NCI-H524 (cell line): ENCODE measurements at regions not wholly inside any gene's neighbourhood (a gene's known extent, or its start where the extent isn't known, plus 50 kb on each side); places are given as distances from the start of the nearest gene placed in this dataset.
"Not testable (repeated sequence)": the region's sequence is repeated elsewhere in the genome, so short reads cannot be mapped to it uniquely, and the experiment has no call there.

ENCODE experiments used
- DNase-seq, 2 experiments: peaks; one replicate each; lab custom pipeline; 2025; lab: John Stamatoyannopoulos, UW

DNA sequence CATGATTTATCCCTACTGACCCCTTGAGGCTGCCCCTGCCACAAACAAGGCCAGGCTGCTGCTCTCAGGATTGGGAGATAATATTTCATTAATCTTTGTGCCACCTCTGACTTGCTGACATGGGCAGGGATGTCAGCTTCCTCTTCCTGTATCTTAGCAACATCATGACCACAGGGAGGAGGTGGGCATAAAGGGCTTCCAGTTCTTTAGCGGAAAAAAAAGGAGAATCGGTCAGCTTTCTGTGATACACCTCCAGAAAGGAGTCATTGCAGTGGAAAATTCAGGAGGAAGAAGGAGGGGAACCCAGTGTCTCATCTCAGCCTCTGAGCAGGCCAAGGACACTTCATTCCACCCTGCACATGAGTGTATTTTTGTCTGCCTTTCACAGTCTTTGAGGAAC is 206.8 kb upstream of the SDK2 start:
- no peak for DNase-seq

DNA sequence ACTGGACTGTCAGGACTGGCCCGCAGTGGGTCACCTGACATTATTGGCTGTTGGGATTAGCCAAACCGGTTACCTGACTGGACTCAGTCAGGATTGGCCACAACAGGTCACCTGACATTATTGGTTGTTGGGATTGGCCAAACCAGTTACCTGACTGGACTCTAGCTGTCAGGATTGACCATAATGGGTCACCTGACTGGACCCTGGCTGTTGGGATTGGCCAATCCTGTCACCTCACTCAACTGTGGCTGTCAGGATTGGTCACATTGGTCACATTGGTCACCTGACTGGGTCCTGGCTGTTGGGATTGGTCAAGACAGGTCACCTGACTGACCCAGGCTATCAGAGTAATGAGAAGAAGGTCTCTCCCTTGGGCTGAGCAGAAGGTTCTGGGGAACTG is 207.7 kb upstream of the SDK2 start:
- no peak for DNase-seq

DNA sequence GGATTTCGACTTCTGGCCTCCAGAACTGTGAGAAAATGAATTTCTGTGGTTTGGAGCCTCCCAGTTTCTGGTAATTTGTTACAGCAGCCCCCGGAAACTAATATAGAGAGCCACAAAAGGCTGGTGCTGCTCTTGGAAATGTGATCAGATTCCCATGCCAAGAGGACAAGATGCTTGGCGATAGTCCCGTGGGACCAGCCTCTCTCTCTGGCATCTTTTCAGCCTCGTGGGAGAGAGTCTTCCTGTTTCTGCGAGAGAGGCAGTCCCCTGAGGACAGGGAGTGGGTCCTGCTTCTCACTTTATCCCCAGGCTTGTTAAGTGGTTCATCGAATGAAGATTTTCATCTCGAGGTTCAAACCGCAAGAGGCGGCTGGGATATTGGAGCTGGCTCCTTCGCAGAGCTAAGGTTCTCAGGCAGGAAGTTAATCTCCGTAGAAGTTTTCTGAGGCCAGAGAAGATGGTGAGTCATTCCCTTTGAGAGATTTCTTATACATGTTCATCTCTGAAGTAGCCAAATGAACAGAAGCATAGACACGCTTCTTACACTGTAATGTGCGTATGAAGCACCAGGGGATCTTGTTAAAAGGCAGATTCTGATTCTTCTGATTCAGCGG is 211.6 kb upstream of the SDK2 start:
- DNase-seq = no peak

DNA sequence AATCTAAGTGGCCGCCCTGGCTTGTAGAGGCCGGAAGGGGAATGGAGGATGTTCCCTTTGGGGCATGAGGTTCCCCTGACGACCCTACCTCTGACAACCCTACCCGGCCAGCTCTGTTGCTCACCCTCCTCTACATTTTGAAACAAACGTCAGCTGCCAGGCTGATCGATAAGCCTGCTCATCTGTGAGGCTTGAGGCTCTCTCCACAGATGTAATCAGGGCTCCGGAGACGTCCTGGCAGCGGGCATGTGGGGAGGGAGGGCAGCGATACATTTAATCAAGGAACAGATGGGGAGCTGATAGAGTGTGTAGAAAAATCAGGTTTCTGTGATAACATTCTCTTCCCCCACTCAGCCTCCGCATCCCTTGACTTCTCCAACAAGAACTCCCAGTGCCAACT is 212.3 kb upstream of the SDK2 start:
- peak in 1 of 2 experiments; percentile 62 for DNase-seq

DNA sequence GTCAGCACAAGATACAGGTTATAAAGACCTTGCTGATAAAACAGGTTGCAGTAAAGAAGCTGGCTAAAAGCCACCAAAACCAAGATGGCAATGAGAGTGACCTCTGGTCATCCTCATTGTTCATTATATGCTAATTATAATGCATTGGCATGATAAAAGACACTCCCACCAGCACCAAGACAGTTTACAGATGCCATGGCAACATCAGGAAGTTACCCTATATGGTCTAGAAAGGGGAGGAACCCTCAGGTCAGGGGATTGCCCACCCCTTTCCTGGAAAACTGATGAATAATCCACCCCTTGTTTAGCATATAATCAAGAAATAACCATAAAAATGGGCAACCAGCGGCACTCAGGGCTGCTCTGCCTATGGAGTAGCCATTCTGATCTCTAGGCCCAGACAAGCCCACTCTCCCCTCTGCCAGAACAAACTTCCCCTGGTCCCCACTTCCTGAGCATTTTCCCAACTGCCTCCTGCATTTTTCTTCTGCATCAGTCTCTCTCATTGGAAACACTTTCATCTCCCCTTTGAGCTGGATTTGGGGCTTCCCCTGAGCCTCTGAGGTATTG is 215.3 kb upstream of the SDK2 start:
- DNase-seq = not testable (repeated sequence)

DNA sequence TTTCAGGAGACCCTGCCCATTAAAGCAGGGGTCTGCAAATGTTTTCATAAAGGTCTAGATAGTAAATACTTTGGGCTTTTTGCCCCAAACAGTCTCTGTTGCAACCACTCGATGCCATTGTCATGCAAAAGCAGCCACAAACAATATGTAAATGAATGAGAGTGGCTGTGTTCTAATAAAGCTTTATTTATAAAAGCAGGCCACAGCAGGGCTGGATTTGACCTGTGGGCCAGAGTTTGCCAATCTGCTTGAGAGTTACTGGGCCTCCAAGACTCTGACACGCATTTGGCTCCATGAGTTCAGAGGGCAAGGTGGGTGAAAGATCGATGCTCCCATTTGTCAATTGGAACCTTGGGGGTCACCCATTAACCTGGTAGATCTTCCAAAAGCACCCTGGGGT is 217.3 kb upstream of the SDK2 start:
- DNase-seq = no peak

DNA sequence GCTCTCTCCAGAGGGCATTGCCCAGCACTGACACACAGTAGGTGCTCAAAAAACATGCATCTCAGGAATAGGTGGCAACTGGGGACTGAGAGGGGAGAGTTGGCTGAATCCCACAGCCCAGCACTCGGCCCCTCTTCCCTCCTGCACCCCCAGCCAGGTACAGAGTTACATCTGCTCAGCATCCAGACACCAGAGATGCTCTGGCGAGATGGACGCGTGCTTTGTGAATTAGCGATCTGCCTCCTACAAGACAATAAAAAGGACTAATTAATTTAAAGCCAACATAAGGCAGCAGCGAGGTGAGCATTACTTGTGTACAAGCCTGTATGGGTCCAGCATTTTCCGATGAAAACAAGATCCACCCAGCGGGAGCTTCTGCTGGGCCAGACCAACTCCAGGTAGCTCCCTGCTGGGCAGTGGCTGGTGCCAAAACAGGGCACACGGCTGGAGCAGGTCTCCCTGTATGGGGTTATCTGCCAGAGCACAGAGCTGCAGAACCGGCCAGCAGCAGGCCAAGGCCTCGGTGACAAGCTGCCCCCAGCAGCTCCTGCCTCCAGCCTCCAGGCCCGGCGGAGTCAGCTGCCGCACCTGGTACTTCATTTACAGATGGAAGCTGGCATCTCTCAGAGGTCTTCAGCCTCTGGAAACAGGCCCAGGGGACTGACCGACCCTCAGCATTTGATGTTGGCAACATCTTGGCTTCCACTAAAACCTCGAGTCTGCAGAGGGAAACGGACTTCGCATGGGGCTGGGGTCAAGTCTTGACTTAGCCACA is 219.7 kb upstream of the SDK2 start:
- DNase-seq = no peak

DNA sequence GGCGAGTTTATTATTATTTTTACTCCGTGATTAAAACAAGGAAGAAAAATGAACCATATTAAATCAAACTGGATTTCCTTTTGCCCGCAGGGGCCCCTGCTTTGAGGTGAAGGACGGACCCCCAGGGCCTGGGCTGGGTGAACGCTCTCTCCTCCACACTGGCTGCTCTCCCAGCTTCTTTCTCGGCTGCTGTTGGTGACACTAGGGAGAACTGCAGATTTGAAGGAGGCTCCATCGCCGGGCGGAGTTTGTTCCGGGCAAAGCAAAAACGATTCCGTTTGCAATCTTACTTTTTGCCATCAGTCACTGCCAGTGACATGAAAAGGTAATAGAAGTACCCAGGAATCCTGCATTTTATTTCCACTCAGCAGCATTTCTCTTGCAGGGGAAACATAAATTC is 221.6 kb upstream of the SDK2 start:
- DNase-seq = no peak

DNA sequence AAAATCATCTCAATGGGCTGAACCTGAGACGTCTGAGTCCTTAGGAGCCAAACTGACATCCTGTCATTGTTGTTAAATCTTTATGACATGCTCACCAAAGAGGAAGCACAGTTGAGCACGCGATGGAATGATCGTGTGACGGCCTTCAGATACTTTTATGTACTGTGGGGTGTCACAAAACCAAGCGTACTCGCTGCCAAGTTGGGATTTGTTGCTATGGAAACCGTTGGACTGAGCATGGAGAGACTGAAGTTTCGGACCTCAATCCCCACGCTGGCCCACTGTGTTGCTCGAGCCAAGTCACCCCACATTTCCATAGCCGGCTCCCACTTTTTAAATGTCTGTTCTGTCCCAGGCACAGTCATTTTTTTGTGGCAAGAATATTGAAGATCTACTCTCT is 222.8 kb upstream of the SDK2 start:
- peak in 1 of 2 experiments; percentile 58 for DNase-seq

DNA sequence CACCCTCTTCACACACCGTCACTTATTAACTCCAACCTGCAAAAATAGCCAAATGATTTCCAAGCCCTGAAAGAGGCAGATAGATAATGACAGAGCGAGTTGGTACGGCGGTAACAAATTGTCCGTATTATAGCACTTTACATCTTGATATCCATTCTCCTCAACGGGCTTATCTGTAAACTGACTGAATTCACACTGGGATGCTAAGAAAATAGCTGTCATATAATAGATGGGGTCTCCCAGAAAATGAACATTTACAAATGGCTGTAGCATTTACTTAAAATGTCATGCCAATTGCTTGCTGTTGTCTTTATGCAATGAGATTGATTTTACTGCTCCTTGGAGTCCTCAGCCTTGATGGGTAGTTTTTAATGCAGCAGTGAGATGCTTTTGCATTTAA is 225.8 kb upstream of the SDK2 start:
- no peak for DNase-seq

DNA sequence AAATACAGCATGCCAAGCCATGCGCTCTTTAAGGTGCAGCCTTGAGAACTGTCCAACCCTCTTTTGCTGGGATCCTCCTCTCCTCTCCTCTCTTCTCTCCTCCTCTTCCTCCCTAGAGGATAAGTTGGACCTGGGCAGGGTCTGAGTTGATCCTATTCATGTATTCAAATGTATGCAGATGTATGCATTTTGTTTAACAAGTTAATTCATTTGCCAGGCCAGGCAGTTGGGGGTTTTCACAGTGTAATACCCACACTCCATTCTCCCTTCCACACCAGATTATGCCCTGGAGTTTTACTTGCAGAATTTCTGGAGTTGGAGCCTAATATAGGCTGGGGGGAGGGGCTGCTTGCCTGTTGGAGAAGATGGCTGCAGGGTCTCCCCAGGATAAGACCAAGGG is 226.2 kb upstream of the SDK2 start:
- DNase-seq = no peak

DNA sequence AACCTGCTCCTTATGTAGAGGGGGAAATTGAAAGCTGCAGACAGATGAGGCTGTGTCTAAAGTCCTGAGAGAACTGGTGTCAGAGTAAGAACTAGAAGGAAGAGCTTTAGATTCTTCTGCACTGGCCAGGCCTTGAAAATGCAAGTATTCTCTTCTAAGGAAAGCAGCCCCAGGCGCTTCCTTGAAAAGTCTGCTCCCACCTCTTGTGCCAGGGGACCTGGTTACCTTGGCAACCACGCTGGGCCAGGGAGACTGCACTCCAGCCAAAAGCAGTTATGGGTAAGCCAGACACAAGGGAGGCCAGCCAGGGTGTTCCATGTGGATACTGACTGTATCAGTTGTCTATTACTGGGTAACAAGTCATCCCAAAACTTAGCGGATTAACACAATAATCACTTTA is 228.6 kb upstream of the SDK2 start:
- peak in 1 of 2 experiments; percentile 43 for DNase-seq

DNA sequence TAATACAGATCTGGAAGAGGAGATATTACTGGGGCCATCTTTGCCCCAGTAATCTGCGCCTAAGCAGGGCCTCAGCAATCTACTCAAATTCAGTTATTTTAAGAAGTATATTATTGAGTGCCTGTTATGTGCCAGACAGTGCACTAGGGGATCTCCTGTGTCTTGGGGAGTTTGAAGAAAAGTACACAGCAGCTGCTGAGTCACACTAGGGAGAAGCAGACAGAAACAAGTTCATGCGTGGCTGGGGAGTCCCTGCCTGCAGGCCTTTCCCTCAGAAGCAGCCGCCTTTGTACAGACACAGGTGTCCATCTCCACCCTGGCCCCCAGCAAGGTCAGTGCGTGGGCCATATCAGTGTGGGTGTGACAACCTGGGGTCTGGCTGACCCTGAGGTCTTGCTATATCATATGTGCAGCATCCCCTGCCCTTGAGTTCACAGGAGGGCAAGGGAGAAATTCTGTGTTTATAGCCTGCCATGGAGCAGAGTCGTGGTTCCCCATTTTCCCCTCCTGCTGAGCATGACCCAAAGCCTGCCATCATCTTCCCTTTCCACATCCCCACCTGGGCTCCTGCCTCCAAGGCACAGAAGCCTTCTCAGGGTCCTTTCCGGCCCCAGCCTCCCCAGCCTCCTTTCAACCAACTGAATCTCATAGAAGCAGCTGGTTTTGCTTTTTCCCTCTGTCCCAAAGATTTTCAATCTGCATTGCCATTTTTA is 229.9 kb upstream of the SDK2 start:
- no peak for DNase-seq

DNA sequence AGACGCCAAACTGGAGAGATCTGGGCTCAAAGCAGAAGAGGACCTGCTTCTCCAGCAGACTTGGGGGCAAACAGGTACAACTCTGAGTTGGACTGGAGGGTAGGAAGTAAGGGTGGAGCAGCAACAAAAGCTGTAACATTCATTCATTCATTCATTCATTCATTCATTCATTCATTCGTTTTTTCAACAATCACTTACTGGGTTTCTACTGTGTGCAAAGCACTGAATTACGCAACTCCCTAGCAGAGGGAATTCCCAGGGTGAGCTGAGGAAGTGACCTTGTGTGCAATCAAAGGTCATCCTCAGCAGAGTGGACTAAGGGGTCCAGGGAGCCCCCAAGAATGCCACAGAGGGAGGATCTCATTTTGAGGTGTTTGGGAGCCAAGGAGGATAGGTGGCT is 231.1 kb upstream of the SDK2 start:
- no peak for DNase-seq

DNA sequence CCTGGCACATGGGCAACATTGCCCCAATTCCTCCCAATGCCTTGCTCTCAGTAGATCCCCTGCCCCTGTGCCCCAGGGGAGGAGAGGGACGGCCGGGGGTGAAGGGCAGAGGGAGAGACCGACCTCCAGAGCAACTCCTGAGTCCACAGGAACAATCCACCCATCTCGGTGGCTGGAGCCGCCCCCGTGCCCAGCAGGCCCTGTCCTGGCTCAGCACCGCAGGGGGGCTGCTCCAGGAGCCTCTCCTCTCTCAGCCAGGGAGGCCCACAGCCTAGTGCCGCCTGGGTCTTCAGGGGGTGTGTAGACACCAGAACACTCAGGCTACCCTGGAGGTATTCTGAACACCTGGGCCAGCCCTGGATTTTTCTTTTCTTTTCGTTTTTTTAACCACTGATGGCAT is 233.7 kb upstream of the SDK2 start:
- DNase-seq = no peak

DNA sequence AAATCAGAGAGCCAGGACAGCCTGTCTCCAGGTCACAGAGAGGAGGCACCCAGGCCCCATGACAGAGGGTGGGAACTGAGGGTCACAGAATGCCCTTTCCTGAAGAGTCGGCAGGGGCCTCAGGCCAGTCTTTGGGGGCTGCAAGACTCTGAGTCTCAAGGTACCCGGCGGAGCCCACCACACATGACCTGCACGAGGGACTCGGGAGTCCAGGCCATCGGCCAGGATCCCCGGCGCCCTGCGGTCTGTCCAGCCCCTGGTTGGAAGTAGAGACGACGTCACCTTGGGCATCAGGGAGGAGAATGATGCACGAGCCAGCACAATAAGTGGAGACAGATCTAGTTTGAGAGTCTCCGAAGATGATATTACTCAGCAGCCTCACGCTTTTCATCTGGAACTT is 234.7 kb upstream of the SDK2 start:
- DNase-seq = no peak

DNA sequence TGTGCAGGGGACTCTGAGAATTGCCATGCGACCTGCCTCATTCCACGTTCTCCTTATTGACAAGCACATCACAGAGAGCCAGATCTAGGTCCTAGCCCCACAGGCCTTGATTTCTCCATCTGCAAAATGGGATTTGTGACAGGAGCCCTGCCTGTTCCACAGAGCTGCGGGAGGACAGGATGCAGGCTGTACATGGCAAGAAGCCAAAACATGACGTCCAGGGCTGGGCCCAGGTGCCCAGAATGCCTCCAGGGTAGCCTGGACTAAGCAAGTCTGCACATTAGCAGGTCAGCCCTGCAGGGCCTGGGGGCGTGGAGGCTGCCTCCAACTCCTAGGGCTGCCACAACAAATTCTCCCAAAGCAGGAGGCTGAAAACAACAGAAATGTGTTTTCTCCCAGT is 235.7 kb upstream of the SDK2 start:
- no peak for DNase-seq

DNA sequence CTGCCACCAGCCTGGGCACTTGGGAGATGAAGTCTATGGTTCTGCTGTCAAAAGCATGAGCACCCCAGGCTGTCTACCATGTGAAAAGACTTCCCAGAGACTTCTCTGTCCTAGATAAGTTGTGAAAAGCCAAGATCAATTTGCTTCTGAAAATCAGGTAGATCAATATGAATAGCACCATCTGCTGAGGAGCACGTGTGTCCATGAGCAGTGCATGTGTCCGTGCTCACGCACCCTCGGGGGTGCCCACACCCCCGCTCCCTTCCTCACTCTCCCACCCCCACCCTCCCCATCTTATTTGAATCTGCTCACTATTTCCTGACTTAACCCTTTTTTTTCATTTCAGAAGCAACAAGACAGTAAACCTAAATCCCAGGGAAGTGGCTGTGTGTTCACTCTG is 238.3 kb upstream of the SDK2 start:
- DNase-seq = no peak

DNA sequence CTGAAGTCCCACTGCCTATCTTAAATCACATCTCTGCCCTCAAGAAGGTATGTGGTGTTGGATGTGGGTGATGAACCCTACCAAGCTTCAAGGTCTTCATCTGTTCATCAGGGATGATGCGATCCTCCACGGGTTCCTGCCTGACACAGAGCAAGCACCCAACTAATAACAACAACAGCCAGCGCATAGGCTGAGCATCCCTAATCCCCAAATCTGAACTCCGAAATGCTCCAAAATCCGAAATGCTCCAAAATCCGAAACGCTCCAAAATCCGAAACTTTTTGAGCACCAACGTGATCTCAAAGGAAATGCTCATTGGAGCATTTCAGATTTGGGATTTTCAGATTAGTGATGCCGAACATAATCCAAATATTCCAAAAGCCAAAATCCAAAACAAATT is 238.9 kb upstream of the SDK2 start:
- DNase-seq = no peak

DNA sequence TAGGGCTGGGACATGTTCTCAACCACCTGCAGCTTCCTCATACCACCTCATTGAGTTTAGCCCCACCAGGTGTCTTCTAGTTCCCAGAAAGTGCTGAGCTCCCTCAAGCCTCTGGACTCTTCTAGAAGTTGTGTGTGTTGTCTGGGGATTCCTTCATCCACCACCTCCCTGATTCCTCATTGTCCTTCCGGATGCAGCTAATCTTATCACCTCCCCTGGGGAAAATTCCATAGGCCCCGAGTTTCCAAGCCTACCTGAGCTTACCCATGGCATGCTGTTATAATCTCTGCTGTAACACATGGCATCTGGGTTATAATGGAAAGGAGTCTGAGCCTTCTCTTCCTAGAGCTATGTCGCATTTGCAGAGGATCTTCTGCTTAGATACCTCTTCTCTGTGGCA is 243.5 kb upstream of the SDK2 start:
- DNase-seq = no peak

DNA sequence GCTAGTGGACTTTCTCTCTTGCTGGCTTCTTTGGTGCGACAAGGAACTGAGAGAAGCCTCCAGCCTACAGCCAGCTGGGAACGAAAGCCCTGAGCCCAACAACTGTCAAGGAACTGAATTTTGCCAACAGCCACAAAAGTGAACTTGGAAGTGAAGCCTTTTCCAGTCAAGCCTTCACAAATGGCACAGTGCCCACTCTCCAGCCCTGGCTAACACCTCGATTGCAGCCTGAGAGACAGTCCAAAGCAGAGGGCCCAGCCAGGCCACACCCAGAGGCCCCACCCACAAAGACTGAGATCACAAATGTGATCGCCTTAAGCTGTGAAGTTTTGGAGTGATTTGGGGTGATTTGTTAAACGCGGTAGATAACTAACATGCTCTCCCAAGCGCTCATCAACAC is 244.6 kb upstream of the SDK2 start:
- DNase-seq = no peak

DNA sequence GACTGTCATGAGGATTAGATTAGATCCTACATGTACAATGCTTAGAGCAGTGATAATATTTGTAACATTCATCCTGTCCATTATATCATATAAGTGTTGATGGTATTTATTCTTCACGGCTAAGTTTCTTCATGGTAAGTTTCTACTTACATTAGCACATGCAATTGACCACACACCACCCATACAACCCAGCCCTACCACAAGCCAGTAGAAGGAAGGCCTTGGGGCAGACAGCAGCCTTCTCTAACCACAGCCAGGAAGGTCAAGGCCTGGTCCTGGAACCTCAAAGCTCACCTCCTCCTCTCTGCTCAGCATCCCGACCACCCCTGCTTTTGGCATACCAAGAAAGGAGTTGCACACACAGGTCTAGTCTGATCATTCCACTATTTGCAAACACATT is 245.2 kb upstream of the SDK2 start:
- DNase-seq = no peak

DNA sequence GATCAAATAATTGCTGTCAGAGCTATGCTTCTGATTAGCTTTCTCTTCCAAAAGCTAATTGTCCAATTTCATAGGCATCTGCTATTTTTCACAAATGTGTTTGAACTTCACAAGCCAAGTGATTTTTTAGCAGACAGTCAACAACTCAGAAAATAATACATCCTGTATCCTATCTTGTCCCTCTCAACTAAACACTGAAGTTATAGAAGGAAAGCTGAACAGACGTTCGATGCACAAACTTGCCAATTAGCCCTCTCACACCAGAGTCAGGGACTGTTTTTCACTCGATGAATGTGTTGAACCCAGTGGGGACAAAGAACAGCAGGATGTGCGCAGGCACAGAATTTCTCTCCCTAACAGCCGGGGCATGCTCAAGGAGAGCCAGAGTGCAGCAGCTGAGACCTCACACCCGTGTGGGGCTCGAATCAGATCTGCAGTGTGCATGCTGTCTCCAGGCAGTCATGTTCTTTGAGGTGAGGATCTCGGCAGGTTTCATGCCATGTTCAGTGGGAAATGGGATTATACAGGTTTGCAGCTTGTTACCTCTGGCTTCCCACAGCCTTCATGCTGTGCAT is 246.7 kb upstream of the SDK2 start:
- DNase-seq = no peak
